ENCODE measurements at regions not wholly inside any gene's neighbourhood (a gene's known extent, or its start where the extent isn't known, plus 50 kb on each side); places are given as distances from the start of the nearest gene placed in this dataset.
"Not testable (repeated sequence)": the region's sequence is repeated elsewhere in the genome, so short reads cannot be mapped to it uniquely, and the experiment has no call there.

DNA sequence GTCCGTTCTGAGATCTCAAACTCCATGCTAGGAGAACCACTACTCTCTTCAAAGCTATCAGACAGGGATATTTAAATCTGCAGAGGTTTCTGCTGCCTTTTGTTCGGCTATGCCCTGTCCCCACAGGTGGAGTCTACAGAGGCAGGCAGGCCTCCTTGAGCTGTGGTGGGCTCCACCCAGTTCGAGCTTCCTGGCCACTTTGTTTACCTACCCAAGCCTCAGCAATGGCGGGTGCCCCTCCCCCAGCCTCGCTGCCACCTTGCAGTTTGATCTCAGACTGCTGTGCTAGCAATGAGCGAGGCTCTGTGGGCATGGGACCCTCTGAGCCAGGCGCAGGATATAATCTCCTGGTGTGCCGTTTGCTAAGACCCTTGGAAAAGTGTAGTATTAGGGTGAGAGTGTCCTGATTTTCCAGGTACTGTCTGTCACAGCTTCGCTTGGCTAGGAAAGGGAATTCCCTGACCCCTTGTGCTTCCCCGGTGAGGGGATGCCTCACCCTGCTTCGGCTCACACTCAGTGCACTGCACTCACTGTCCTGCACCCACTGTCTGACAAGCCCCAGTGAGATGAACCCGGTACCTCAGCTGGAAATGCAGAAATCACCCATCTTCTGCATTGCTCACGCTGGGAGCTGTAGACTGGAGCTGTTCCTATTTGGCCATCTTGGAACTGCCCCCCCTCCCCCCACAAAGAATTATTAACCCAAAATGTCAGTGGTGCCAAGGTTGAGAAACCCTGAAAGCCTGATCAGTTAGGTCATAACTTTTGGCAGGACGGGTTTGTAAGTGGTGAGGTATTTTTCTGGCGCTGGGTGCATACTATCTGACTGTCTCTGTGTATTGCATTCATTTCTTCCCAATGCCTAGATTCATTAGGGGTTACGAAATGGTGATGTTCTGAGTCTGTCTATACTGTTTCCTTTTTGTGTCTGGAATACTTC, 181.4 kb downstream of the TEX29 start:
- not testable (repeated sequence) for DNase-seq

DNA sequence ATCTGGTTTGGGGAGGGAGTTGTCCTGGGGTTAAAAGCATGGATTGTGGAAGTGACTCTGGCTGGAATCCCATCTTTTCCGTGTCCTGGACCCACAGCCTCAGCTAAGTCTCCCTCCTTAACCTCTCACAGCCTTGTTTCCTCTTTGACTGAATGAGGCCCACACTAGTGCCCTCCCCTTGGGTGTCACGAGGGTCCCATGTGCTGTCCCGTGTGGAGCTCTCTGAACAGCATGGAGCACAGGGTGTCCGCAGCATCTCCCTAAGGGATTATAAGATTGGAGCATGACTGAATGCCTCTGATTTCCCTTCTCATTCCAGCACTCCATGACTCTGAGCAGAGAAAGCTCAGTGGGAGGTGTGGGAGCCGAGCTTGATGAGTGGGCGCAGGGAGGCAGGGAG, 182.5 kb downstream of the TEX29 start:
- DNase-seq = no peak

DNA sequence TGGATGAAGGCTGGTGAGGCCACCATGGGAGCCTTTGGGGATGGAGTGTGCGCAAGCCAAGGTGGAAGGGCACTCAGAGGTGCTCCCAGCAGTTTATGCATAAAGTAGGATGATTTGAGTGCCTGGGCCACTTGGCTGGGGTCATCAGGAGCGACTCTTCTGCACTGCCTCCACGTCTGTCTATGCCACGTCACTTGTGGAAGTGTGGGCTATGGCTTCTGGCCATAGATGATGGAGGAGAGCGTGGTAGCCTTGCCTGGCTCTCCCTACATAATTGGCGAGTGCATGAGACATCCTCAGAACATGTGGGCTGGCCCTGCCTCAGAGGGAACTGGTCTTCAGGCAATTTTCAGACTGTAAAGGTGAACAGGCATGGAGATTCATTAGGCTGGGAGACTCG, 182.9 kb downstream of the TEX29 start:
- DNase-seq = no peak

DNA sequence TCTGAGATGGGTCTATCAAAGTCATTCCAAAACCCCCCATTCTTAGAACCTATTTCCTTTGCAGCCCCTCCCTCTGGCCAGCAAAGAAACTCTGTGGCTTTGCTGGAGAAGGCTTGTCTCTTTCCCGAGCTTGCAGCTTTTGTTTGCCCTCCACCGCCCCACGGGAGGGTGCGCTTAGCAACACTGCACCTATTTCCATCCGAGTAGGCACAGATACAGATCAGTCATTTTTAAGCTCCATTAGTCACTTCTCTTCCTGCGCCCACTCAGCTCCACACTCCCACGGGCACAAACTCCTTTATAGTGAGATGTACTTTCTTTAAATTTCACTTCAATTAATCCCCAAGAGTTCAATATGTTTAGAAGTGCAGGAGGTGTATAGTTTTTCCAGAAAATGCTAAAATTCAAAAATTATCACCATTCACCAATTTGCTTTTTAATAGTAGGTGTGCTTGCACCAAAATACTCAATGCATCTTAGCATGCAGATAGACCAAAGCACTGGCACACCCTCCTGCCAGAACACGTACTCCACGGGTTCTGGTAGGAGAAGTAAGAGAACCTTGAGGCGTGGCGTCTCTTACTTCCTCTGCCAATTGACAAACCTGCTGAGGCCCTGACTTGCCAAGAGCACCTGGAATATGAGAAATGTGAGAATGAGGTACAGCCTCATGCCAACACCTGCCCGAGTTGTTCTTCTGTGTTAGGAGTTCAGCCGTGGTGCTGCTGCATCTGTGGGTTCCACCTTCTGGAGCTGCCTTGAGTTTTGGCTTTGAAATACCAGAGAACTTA, 183.7 kb downstream of the TEX29 start:
- DNase-seq = no peak

DNA sequence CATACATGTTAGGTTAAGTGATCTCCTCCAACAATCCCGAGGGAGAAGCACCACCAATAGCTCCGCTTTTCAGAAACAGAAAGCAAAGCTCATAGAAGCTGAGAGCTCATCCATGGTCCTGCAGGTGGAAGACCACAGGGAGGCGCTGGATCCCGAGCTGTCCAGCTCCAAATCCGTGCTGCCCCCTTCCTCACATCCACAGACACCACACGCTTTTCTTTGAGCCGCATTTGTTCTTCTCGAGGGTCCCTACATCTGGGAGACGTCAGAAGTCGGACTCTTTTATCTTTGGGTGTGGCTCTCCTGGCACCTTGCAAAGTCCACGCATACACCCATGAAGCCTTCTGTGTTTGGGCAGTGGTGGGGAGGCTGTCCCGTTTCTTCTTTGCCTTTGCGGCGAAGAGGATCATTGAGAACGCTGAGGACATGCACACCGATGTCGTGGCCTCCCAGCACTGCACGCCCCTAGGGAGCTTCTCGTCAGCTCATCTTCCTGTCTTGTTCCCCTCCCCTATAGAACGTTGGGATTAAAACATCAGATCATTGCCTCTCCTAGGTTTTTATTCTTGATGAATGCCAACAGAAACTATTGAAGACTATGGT, 184.8 kb downstream of the TEX29 start:
- DNase-seq = no peak

DNA sequence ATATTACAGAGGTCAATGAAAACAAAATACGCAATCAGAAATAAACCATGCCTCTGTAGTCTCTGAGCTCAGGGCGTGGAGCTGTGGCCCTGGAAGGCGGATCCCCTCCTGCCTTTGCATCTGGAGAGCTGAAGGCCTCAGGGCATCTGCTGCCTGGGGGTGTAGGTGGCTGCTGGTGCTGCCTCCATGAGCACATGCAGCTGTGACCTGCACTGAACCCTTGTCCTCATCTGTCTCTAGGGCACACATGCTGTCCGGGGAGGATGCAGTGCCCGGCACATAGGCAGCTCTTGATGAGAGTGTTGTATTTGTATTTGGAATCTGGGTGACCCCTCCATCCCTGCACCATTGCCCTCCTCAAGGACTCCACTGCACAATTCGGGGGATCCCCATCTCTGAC, 185.7 kb downstream of the TEX29 start:
- DNase-seq = no peak

DNA sequence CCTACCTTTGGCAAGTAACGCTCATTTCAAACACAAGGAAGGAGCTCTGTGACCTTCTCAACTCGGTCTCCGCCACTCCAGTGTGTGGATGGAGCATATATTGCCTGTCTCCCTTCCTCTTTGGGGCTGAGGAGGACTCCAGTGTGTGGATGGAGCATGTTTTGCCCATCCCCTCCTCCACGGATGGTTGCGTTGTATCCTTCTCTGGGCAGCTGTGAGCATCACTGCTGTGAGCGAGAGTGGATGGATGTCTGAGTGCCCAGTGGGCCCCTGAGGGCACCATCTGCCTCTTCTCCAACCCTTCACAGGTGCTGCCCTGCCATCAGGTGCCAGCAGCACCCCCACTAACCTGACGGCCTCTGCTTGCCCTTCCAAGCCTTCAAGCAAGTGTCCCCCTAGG, 186.2 kb downstream of the TEX29 start:
- no peak for DNase-seq

DNA sequence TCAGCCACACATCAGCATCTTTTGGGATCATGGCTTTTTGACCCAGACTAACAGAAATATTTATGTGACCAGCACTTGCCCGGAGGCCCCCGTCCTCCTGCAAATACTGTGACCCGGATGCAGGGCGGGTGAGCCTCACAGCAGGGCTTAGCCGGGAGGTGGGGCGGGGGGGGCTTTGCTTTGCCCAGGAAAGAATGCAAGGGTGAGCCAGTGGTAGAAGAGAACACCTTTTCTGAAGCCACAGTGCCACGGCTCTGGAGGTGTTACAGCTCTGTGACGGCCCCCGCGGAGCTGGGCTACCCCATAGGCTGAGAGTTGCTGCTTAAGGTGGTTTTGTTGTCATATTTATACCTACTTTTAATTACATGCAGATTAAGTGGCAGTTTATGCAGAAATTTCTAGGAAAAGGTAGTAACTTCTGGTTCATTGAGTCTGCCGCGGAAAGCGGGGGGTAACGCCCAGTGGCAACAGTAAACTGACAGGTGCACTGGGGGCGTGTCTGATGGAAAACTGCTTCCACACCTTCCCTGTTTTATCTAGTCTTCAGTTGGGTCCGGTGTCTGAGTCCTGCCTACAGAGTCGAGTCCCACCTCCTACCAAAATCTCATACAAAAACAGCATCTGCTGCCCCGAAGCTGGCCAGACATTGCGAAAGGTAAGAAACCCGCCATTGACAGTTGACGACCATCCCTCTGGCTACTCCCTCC, 187.9 kb downstream of the TEX29 start:
- no peak for DNase-seq

DNA sequence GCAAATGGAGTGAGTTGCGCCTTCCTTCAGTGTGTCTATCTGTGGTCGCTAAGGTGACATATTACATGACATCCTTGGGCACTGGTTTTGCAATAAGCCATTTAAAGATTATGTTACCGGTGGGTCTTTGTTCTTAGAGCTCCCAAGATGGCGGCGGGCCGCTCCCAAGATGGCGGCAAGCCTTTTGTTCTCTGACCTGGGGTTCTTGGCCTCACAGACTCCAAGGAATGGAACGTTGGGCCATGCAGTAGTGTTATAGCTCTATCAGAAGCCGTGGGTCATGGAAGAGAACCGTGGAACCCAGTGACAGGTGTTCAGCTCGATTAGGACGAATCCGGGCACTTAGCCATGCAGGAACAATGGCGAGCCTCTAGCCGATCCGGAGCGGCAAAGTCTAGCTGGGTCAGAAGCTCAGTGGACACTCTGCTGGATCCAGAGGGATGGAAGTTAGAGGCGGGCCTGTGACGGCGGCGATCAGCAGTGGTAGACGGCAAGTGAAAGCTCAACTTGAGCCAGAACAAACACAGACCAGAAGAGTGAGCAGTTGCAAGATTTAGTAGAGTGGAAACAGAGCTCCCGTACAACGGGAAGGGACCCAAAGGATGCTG, 188.6 kb downstream of the TEX29 start:
- DNase-seq = no peak

DNA sequence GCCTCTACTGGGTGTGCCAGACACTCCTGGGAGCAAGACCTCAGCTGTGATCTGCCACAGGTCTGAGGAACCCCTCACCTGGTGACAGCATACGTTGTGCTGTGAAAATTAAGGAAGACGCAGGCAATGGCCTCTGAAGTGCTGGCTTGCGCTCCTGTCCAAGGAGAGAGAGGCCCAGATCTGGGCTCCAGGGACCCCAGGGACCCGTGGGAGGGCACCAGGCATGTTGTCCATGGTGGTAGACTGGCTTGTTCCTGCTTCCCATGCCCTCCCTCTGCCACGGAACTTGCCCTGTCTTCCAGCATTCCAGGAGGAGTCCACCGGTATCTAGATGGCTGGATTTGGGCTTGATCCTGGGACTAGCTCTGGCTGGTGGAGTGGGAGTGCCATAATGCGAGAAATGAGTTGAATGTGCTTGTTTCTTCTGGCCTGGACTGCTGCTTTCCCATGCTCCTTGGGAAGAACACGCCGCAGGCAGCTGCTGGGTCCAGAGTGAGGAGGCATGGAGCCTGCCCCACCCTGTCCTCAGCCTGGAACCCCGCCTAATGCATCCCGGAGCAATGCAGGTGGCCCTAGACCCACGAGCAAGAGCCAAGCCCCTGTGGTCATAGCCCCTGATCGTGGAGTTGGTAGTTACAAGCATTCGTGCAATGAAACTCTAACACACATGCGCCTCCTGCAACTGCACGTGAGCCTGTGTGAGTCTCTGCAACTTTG, 190.2 kb downstream of the TEX29 start:
- no peak for DNase-seq

DNA sequence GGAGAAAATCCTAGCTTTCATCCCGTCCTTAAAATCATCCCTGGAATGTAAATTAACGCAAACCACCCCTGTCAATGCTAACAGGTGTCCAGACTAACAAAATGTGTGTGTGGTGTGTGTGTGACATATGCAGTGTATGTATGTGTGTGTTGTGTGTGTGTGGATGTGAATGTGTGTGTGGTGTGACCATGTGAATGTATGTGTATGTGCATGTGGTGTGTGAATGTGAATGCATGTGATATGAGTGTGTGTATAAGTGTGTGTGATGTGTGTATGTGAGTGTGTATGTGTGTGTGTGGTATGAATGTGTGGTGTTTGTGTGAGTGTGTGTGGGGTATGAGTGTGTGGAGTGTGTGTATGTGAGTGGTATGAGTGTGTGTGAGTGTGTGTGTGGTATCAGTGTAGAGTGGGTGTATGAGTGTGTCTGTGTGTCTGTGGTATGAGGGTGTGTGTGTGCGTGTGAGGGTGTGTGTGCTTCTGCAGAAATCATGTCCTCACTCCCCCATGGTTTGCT, 190.8 kb downstream of the TEX29 start:
- DNase-seq = no peak

DNA sequence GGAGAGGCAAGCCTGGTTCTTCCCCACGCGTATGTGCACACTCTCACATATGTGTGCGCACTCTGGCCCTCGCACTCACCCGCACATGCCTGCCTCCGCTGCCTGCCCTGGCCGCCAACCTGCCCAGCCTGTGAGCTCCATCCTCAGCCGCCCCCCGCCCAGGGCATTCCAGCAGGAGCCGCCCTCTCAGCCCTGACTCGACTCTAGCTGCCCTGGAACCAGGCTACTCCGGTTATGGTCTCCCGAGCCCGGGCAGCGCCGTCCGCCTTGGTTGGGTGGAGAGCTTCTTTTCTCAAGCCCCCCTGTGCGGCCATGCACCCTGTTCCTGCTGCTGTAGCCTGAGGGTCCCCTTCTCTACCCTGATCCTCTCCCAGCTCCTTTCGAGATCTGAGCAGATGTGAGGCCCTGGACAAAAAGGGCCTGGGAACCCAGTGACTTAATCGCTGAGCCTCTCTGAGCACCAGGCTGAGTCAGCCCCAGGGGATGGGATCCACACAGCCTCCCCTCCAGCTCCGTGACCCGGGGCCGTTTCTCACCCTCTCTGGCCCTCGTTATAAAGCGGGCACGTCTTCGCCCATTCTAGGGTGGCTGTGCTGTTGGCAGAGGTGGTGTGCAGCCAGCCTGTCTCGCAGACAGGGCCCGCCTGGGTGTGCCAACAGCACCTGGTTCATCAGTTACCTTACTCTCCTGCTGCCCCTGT, 191.5 kb downstream of the TEX29 start:
- DNase-seq = no peak

DNA sequence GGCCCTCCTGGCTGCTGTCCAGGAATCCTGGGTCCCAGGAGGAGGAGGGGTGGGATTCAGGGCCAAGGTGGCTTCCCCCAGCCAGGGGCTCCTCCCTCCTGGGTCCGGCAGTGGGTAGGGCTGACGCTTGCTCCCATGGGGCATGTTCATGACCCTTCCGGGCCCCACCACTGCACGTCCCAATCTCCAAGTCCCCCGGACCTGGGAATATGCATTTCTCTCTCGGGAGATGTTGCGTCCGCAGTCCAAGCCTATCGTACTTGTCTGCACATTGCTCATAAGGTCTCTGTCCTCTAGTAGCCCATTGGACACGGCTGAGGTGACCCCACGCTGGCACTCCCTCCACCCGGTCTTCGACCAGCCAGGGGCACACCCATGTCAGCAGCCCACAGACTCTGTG, 192.3 kb downstream of the TEX29 start:
- DNase-seq = no peak

DNA sequence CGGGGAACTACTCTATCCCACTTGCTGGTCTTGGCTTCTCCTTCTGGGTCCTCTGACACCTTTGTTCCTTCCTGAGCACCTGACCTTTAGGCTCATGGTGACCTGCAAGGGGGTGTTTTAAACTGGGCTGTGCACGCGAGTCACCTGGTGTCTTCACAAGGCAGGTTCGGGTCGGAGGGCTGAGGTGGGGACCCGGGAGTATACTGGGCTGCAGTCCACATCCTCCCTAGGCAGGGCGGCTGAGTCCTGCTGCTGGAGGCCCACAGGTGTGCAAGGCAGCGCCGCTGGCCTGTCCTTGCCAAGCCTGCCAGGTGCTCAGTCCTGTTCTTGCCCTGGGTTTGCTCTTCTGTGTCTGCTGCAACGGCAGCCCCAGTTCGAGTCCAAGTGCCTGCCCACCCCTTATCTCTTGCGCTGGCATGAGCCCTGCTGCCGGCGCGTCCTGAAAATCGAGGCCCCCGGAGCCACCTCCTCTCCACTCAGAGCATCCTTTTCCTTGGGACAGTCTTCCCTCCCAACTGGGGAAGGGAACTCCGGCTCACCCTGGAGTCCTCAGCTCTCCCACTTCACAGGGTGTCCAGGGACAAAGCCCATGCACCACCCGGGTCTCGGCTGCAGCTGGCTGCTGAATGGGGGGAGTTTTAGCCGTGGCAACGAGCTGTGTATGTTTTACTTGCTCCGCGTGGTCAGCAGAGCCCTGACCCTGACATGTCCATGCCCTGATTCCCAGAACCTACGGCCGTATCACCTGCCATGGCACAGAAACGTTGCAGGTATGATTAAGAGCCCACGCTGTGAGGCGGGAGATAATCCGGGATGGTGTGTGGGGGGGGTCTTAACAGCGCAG, 193.5 kb downstream of the TEX29 start:
- no peak for DNase-seq

DNA sequence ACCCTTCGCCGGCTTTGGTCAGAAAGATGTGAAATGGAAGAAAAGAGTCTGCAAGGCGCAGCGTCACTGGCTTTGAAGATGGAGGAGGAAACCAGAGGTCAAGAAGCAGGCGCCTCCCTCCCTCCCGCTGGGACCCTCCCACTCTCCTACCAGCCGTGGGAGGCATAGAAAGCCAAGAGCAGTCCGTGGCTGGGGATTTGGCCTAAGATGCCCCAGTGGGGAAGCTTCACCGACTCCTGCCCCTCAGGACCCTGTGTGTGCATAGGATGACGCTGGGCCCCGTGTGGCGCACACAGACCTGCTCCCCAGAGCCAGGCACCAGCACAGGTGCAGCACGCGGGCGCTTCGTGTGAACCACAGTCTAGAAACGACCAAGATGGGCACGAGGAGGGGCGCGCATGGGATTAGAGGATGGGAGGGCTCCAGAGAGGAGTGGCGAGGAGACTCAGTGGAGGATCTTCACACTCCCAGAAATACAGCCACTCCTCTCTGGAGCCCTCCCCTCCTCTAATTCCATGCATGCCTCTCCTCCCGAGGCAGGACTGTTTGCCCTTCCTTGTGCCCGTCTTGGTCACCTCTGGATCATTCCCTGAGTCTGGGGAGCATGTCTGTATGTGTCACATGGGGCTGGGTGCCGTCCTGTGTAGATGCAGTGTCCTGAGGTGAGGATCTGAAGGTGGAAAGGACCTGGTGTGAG, 194.3 kb downstream of the TEX29 start:
- no peak for DNase-seq

DNA sequence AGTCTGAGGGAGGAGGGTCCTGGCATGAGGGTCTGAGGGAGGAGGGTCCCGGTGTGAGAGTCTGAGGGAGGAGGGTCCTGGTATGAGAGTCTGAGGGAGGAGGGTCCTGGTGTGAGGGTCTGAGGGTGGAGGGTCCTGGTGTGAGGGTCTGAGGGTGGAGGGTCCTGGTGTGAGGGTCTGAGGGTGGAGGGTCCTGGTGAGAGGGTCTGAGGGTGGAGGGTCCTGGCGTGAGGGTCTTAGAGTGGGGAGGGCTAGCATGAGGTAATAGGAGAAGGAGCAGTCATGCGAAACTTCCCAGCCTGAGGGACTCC, 194.8 kb downstream of the TEX29 start:
- no peak for DNase-seq

DNA sequence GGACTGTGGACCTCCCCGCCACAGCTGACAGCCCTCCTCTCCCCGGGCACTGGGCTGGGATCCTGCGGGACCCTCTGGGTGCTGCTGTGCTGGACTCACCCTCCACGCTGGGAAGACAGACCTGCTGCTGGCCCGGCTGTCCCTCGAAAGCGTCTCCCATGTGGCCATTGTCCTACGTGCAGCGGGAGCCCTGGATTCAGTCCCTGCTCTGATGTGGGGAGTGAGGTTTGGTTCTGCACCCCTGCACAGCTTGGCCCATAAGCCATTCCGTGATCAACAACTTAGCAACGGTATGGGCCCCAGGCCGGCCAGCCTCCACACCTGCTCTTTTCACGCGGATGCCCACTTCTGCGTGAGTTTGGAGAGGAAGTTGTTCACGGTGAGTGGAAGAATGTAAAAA, 195.2 kb downstream of the TEX29 start:
- no peak for DNase-seq

DNA sequence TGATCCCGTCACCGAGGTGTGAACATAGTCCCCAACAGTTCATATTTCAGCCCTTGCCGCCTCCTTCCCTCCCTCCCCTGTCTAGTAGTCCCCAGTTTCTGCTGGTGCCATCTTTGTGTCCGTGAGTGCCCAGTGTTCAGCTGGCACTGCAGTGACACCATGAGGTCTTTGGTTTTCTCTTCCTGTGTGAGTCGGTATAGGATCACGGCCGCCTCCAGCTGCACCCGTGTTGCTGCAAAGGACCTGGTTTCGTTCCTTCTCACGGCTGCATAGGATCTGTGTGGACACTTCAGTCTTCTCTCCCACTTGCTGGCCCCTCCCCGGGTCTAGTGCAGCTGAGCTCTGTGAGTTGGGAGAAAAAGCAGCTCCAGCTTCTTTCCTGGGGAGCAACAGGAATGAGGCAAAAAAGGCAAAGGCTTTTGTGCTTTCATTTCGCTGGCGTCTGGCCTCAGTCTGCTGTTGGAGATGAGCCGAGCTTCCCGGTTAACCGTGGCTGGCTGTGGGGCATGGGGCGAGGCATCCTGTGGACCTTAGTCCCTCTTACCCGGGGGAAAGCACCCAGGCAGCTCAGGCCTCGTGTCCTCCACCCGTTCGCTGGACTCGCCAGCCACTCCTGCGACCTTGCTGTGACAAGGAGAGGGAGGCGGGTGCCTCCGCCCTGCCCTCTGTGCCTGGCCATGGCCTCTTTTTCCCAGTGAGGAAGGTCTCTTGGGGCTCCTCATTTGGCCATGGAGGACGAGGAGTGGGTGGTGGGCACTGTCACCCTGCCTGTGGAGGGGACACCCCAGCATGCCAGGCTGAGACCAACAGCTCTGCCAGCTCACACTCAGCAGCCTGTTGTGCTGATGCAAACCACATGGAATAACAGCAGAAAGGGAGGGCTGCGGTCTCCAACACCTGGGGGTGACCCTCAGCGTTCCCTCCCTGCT, 196.5 kb downstream of the TEX29 start:
- no peak for DNase-seq

Measured in dermis blood vessel endothelial cell (primary cell).